Activated CD4-positive, alpha-beta T cell treated with anti-CD3 and anti-CD28 coated beads, Interleukin-2, amount 10 ng/mL, durations not matched to agents 24 days and 14 days (primary cell): ENCODE measurements at regions not wholly inside any gene's neighbourhood (a gene's known extent, or its start where the extent isn't known, plus 50 kb on each side); places are given as distances from the start of the nearest gene placed in this dataset.

Experiments used
- DNase-seq: peaks from one replicate; pipeline ENCODE4 v3.0.0; 2022
- H3K27ac Mint-ChIP-seq: one replicate; pipeline ENCODE4 v1.8.0; 2022; ENCODE audit warnings: mild to moderate bottlenecking, mixed read lengths
- H3K27me3 Mint-ChIP-seq: one replicate; pipeline ENCODE4 v1.8.0; 2022; ENCODE audit warnings: mixed read lengths
- H3K36me3 Mint-ChIP-seq: one replicate; pipeline ENCODE4 v1.8.0; 2022; ENCODE audit warnings: low read depth, mild to moderate bottlenecking, mixed read lengths
- H3K4me1 Mint-ChIP-seq: one replicate; pipeline ENCODE4 v1.8.0; 2021; ENCODE audit warnings: mixed read lengths
- H3K4me3 Mint-ChIP-seq: one replicate; pipeline ENCODE4 v1.8.0; 2022; ENCODE audit warnings: mild to moderate bottlenecking, moderate library complexity, mixed read lengths
- H3K9me3 Mint-ChIP-seq: one replicate; pipeline ENCODE4 v1.8.0; 2021; ENCODE audit warnings: mixed read lengths
- intact Hi-C: fragments of 100-400 bp; cut with micrococcal nuclease; formaldehyde crosslinking; loops from one replicate; pipeline ENCODE4 v1.15.1; 2023

GRCh38 chr4:98784947-98785706, 126.7 kb upstream of the TSPAN5 start:
- intact Hi-C loops, result no loop called here
- peaks cover 1% of the 10 kb centered on the region for H3K27me3 Mint-ChIP-seq
- no peak overlapping the region for H3K27ac Mint-ChIP-seq
- no peak for DNase-seq
- no peaks in the 10 kb centered on the region for H3K4me1 Mint-ChIP-seq
- no peaks in the 10 kb centered on the region for H3K36me3 Mint-ChIP-seq
- no peak overlapping the region for H3K4me3 Mint-ChIP-seq
- no peaks in the 10 kb centered on the region for H3K9me3 Mint-ChIP-seq

- peak; percentile 31 for DNase-seq
- Mint-ChIP-seq H3K4me1 (no peaks in the 10 kb centered on the region), H3K36me3 (no peaks in the 10 kb centered on the region), H3K27me3 (peaks cover 1% of the 10 kb centered on the region), H3K9me3 (no peaks in the 10 kb centered on the region), H3K4me3 (no peak overlapping the region), H3K27ac (no peak overlapping the region)
- intact Hi-C loops, result no loop called here
These were observed 123.4 kb upstream of the TSPAN5 start for GRCh38 chr4:98781641-98782357.

GRCh38 chr4:98780926-98781325, 122.5 kb upstream of the TSPAN5 start:
- H3K27me3 Mint-ChIP-seq, result peaks cover 1% of the 10 kb centered on the region
- no peak overlapping the region for H3K4me3 Mint-ChIP-seq
- no peaks in the 10 kb centered on the region for H3K36me3 Mint-ChIP-seq
- no peaks in the 10 kb centered on the region for H3K9me3 Mint-ChIP-seq
- intact Hi-C loops, result no loop called here
- H3K27ac Mint-ChIP-seq, result no peak overlapping the region
- H3K4me1 Mint-ChIP-seq, result no peaks in the 10 kb centered on the region
- no peak for DNase-seq

- no peaks in the 10 kb centered on the region for H3K36me3 Mint-ChIP-seq
- H3K27ac Mint-ChIP-seq, result no peak overlapping the region
- H3K4me1 Mint-ChIP-seq, result no peaks in the 10 kb centered on the region
- intact Hi-C loops, result no loop called here
- H3K27me3 Mint-ChIP-seq, result peaks cover 1% of the 10 kb centered on the region
- DNase-seq, result no peak
- no peaks in the 10 kb centered on the region for H3K9me3 Mint-ChIP-seq
- no peak overlapping the region for H3K4me3 Mint-ChIP-seq
These were observed 120.7 kb upstream of the TSPAN5 start for GRCh38 chr4:98779088-98779487.

- Mint-ChIP-seq H3K9me3 (no peaks in the 10 kb centered on the region), H3K36me3 (no peaks in the 10 kb centered on the region), H3K27ac (no peak overlapping the region), H3K27me3 (peaks cover 1% of the 10 kb centered on the region), H3K4me1 (no peaks in the 10 kb centered on the region), H3K4me3 (no peak overlapping the region)
- DNase-seq, result no peak
- intact Hi-C loops, result no loop called here
These were observed 119.8 kb upstream of the TSPAN5 start for GRCh38 chr4:98778206-98778605.

GRCh38 chr4:98775672-98776071, 117.3 kb upstream of the TSPAN5 start:
- peaks cover 4% of the 10 kb centered on the region for H3K9me3 Mint-ChIP-seq
- intact Hi-C loops, result no loop called here

GRCh38 chr4:98773638-98774037, 115.2 kb upstream of the TSPAN5 start:
- DNase-seq, result no peak
- H3K4me3 Mint-ChIP-seq, result no peak overlapping the region
- peaks cover 4% of the 10 kb centered on the region for H3K9me3 Mint-ChIP-seq
- intact Hi-C loops, result no loop called here
- H3K27ac Mint-ChIP-seq, result no peak overlapping the region
- no peaks in the 10 kb centered on the region for H3K36me3 Mint-ChIP-seq
- H3K27me3 Mint-ChIP-seq, result no peaks in the 10 kb centered on the region
- no peaks in the 10 kb centered on the region for H3K4me1 Mint-ChIP-seq

More at GRCh38 chr4:98775672-98776071, 117.3 kb upstream of the TSPAN5 start:
- no peak for DNase-seq
- Mint-ChIP-seq H3K27ac (no peak overlapping the region), H3K4me1 (no peaks in the 10 kb centered on the region), H3K36me3 (no peaks in the 10 kb centered on the region), H3K4me3 (no peak overlapping the region), H3K27me3 (no peaks in the 10 kb centered on the region)

GRCh38 chr4:98771959-98772632, 113.7 kb upstream of the TSPAN5 start:
- no peak overlapping the region for H3K4me3 Mint-ChIP-seq
- H3K36me3 Mint-ChIP-seq, result no peaks in the 10 kb centered on the region
- no peak overlapping the region for H3K27ac Mint-ChIP-seq
- intact Hi-C loops, result no loop called here
- H3K4me1 Mint-ChIP-seq, result no peaks in the 10 kb centered on the region
- H3K27me3 Mint-ChIP-seq, result peaks cover 2% of the 10 kb centered on the region
- peaks cover 4% of the 10 kb centered on the region for H3K9me3 Mint-ChIP-seq
- DNase-seq, result no peak

- no peaks in the 10 kb centered on the region for H3K36me3 Mint-ChIP-seq
- peaks cover 12% of the 10 kb centered on the region for H3K9me3 Mint-ChIP-seq
- no peak for DNase-seq
- peaks cover 7% of the 10 kb centered on the region for H3K27me3 Mint-ChIP-seq
- H3K27ac Mint-ChIP-seq, result no peak overlapping the region
- intact Hi-C loops, result no loop called here
- H3K4me3 Mint-ChIP-seq, result no peak overlapping the region
- no peaks in the 10 kb centered on the region for H3K4me1 Mint-ChIP-seq
These were observed 107.4 kb upstream of the TSPAN5 start for GRCh38 chr4:98765771-98766170.

- intact Hi-C loops, result no loop called here
- no peak overlapping the region for H3K4me3 Mint-ChIP-seq
These were observed 99.8 kb upstream of the TSPAN5 start for GRCh38 chr4:98758182-98758581.

GRCh38 chr4:98754736-98755135, 96.3 kb upstream of the TSPAN5 start:
- intact Hi-C loops, result no loop called here
- H3K27me3 Mint-ChIP-seq, result no peaks in the 10 kb centered on the region
- no peak for DNase-seq
- peaks cover 3% of the 10 kb centered on the region for H3K9me3 Mint-ChIP-seq
- H3K4me1 Mint-ChIP-seq, result no peaks in the 10 kb centered on the region
- no peaks in the 10 kb centered on the region for H3K36me3 Mint-ChIP-seq
- no peak overlapping the region for H3K4me3 Mint-ChIP-seq
- H3K27ac Mint-ChIP-seq, result no peak overlapping the region

More at GRCh38 chr4:98758182-98758581, 99.8 kb upstream of the TSPAN5 start:
- H3K27me3 Mint-ChIP-seq, result no peaks in the 10 kb centered on the region
- H3K36me3 Mint-ChIP-seq, result no peaks in the 10 kb centered on the region
- H3K9me3 Mint-ChIP-seq, result peaks cover 11% of the 10 kb centered on the region
- H3K27ac Mint-ChIP-seq, result no peak overlapping the region
- no peak for DNase-seq
- no peaks in the 10 kb centered on the region for H3K4me1 Mint-ChIP-seq

GRCh38 chr4:98749206-98749605, 90.8 kb upstream of the TSPAN5 start:
- Mint-ChIP-seq H3K36me3 (no peaks in the 10 kb centered on the region), H3K27me3 (no peaks in the 10 kb centered on the region), H3K27ac (no peak overlapping the region), H3K9me3 (peaks cover 3% of the 10 kb centered on the region), H3K4me3 (no peak overlapping the region), H3K4me1 (no peaks in the 10 kb centered on the region)
- no peak for DNase-seq
- intact Hi-C loops, result no loop called here

GRCh38 chr4:98748609-98749008, 90.2 kb upstream of the TSPAN5 start:
- DNase-seq, result no peak
- Mint-ChIP-seq H3K4me1 (no peaks in the 10 kb centered on the region), H3K4me3 (no peak overlapping the region), H3K27me3 (no peaks in the 10 kb centered on the region), H3K9me3 (peaks cover 3% of the 10 kb centered on the region), H3K36me3 (no peaks in the 10 kb centered on the region), H3K27ac (no peak overlapping the region)
- intact Hi-C loops, result no loop called here

- no peaks in the 10 kb centered on the region for H3K4me1 Mint-ChIP-seq
- H3K27me3 Mint-ChIP-seq, result no peaks in the 10 kb centered on the region
- H3K4me3 Mint-ChIP-seq, result no peak overlapping the region
These were observed 89.1 kb upstream of the TSPAN5 start for GRCh38 chr4:98747393-98748091.

More at GRCh38 chr4:98747393-98748091, 89.1 kb upstream of the TSPAN5 start:
- intact Hi-C loops, result no loop called here
- no peaks in the 10 kb centered on the region for H3K36me3 Mint-ChIP-seq
- H3K27ac Mint-ChIP-seq, result no peak overlapping the region
- peaks cover 3% of the 10 kb centered on the region for H3K9me3 Mint-ChIP-seq
- DNase-seq, result no peak
